GM20000 (cell line): ENCODE measurements at regions not wholly inside any gene's neighbourhood (a gene's known extent, or its start where the extent isn't known, plus 50 kb on each side); places are given as distances from the start of the nearest gene placed in this dataset.

ENCODE experiments used
- DNase-seq: peaks from one replicate; pipeline ENCODE4 v3.0.0; 2012; ENCODE audit warnings: low spot score
- TF ChIP-seq, protein P1 (sequence below): IDR thresholded peaks from 2 replicates; pipeline ENCODE4 v1.5.1; 2012; ENCODE audit warnings: mild to moderate bottlenecking, control low read depth; ENCODE audit errors: extremely low read depth, missing control alignments

DNA sequence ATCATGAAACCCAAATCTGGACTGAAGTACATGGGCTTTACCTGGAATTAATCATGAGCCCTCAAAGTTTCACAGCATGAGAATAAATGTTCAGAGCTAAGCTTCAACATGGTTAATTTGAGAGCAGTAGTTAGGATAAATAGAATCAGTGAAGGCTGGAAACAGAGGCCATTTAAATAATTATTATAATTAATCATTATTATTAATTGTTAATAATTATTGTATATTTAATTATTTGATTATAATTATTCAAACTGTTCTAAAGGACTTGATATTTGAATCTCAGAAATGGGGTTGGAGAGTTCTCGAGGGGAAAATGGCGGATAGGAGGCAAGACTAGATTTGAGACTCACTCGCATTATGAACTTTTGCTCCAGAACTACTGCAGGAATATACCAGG is 119.6 kb upstream of the ITGA1 start:
- no peak for DNase-seq
- TF ChIP-seq, protein P1, sequence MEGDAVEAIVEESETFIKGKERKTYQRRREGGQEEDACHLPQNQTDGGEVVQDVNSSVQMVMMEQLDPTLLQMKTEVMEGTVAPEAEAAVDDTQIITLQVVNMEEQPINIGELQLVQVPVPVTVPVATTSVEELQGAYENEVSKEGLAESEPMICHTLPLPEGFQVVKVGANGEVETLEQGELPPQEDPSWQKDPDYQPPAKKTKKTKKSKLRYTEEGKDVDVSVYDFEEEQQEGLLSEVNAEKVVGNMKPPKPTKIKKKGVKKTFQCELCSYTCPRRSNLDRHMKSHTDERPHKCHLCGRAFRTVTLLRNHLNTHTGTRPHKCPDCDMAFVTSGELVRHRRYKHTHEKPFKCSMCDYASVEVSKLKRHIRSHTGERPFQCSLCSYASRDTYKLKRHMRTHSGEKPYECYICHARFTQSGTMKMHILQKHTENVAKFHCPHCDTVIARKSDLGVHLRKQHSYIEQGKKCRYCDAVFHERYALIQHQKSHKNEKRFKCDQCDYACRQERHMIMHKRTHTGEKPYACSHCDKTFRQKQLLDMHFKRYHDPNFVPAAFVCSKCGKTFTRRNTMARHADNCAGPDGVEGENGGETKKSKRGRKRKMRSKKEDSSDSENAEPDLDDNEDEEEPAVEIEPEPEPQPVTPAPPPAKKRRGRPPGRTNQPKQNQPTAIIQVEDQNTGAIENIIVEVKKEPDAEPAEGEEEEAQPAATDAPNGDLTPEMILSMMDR = no peak

DNA sequence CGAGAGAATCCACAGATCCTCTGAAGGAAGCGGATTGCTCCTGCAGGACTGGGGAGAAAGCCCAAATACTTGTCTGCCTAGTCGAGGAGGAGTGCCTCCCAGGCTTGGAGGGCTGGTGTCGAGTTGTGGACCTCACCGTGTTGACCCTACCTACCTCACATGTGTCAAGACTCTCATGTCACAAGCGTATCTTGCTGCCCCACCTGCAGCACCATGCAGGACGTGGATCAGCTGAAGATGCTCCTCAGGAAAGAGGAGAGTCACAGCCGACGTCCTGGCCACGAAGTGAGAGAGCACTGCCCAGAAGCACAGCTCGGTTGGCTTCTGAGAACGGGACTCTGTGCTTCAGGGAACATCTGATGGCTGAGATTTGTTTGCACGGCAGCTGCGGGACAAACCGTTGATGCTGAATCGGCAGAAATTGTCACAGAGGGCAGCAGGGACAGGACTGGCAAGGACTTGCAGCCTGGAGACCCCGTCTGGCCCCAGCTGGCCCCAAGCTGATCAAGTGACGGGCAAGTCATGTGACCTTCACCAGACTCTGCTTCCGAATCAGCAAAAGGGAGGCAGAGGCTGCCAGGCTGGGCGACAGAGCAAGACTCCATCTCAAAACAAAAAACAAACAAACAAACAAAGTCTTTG is 119.1 kb upstream of the ITGA1 start:
- TF ChIP-seq, protein P1 = no peak
- DNase-seq = no peak

DNA sequence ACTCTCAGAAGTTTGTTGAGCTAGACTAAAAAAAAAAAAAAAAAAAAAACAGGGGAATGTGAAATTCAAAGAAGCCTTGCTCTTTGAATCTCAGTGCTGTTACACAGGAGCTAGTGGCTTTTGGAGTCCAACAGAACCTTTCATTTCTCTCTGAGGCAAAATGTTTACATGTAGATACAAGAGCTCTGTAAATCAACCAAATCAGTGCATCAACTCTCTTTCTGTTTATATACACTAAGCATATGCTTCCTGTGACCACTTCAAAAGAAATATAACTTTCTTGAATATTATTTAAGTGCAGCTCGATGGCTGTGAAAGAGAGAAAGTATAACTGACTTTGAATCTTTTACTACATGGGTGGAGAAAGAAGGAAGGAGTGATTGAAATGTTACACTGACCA is 115.3 kb upstream of the ITGA1 start:
- TF ChIP-seq, protein P1 = no peak
- no peak for DNase-seq

DNA sequence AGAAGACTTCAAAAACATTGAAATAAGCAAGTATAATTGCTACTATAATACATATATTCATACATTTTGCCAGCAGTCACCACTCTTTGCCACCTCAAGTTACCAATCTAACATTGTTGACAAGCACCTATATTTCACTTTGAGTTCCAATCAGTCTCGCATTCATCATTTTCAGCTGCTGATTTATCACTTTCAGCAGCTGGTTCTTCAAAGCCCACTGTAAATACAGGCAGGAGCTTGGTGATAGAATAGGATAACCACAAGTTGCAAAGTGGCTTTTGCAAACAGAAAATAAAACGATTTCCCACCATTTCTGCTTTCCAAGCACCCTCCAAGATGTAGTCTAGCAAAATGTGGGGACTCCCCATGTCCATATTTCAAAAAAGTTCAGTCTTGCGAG is 114.2 kb upstream of the ITGA1 start:
- TF ChIP-seq, protein P1 = no peak
- no peak for DNase-seq

DNA sequence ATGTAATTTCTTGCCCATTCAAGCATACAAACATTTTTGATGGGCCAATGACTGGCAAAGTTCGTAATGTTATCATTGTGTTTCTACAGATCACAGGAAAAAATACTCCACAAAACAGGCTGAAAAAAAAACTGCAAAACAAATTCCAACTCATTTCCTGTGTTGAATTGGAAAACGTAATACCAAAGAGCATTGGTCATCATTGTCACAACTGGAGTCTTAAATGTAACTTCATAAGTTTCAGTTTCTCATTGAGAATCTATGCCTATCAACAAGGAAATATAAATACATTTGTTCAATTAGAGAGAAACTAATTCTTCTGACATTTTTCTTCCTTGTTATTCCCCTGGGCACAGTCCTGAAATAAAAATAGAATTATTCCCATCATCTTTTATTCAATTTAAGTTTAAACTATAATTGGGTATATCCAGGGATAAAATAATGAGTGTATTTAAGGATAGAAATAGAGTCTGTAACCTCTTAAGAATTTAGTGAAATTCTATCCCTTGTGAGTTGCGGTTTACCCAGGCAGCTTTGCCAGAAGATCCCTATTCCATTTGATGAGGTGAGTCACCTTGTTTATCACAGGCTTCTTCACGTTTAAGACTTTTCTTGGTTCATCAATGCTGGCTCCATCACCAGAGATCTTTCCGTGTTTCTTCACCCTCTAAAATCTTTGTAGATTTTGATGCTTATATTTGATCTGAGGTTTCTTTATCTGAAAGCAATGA is 112.7 kb upstream of the ITGA1 start:
- no peak for DNase-seq
- TF ChIP-seq, protein P1 = no peak

DNA sequence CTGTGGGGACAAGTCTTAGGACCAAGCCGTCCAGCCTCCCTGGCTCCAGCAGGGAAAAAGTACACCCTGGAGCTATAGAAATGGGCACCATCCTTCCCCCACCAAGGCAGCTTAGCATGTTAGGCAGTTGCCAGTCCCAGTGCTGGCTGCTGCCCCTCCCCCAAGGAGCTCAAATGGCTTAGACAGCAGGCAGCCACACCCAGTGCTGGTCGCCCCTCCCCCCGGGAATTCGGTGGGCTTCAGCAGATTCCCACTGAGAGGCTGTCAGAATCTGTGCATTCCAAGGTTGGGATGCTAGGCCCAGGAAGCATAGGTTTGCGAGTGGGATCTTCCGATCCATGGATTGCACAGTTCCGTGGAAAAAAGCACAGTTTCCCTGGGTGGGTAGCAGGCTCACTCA is 105.2 kb upstream of the ITGA1 start:
- DNase-seq = no peak
- TF ChIP-seq, protein P1 = no peak

DNA sequence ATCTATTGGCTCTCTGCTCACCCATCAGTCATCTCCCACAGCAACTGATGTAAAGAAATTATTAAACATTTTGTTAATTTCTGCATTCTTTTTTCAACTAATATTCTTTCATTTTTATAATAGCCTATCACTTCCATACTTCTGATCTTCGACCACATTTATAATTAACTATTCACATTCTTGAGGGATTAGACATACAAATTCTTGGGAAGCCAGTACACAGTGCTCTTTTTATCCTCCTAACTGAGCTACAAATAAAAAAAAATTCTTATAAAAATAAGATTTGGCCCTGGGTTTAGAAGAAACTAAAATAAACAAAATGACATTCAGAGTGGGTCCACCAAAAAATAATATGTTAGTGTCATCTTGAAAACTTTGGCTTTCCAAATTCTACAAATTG is 103.7 kb upstream of the ITGA1 start:
- TF ChIP-seq, protein P1 = no peak
- DNase-seq = no peak
